ENCODE measurements at regions not wholly inside any gene's neighbourhood (a gene's known extent, or its start where the extent isn't known, plus 50 kb on each side); places are given as distances from the start of the nearest gene placed in this dataset.

DNA sequence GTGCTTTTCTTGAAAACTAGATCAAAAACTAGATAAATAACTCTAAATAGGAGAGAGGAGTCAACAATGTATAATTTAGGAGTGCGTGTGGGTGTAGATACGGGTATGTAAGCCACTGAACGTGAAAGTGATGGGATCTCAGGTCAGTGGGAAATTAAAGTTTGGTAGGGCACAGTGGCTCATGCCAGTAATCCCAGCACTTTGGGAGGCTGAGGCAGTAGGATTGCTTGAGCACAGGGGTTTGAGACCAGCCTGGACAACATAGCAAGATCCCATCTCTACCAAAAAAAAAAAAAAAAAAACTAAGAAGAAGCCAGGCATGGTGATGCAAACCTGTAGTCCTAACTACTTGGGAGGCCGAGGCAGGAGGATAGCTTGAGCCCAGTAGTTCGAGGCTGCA is 247.1 kb downstream of the ANAPC1 start:
- Histone ChIP-seq H3K27me3 (ENCODE audit: control insufficient read depth in 3 of 3, insufficient read depth in 3 of 3, low read depth in 1 of 3, low read length in 3 of 3) (peaks cover 0 to 2% (median 0%) of the 10 kb centered on the region in 3 experiments), H2BK120ac (ENCODE audit: low read depth, low read length) (no peak overlapping the region), H3K9ac (ENCODE audit: low read depth, low read length, poor library complexity) (no peak overlapping the region), H3K9me3 (replicated peaks in 1 of 2; ENCODE audit: control insufficient read depth in 2 of 2, insufficient read depth in 1 of 2, low read depth in 1 of 2, low read length in 2 of 2) (no peaks in the 10 kb centered on the region), H3K4ac (ENCODE audit: low read length) (no peak overlapping the region), H2BK12ac (ENCODE audit: low read length) (no peak overlapping the region), H4K91ac (ENCODE audit: low read depth, low read length, poor library complexity) (no peak overlapping the region), H3K79me1 (ENCODE audit: low read depth, low read length) (no peaks in the 10 kb centered on the region), H2BK15ac (ENCODE audit: low read length) (no peak overlapping the region), H3K14ac (ENCODE audit: low read length) (no peak overlapping the region), H3K4me2 (ENCODE audit: insufficient read depth, low read length, poor library complexity, severe bottlenecking) (no peak overlapping the region), H3K36me3 (replicated peaks in 1 of 2; ENCODE audit: control insufficient read depth in 2 of 2, insufficient read depth in 2 of 2, low read length in 2 of 2) (no peaks in the 10 kb centered on the region), H3K4me3 (ENCODE audit: low read length in 2 of 2) (no peak overlapping the region), H3K18ac (ENCODE audit: low read length) (no peak overlapping the region), H3K4me1 (ENCODE audit: control insufficient read depth in 2 of 2, insufficient read depth in 1 of 2, low read depth in 1 of 2, low read length in 2 of 2) (peaks cover 0 to 3% of the 10 kb centered on the region in 2 donors), H2BK5ac (ENCODE audit: low read length) (no peak overlapping the region), H2AK5ac (ENCODE audit: low read depth, low read length) (no peak overlapping the region), H2AFZ (ENCODE audit: low read length) (no peak overlapping the region), H3K27ac (replicated peaks; ENCODE audit: low read length) (no peak overlapping the region), H4K8ac (ENCODE audit: low read depth, low read length) (no peak overlapping the region), H3K23ac (ENCODE audit: low read depth, low read length, poor library complexity) (no peak overlapping the region)
- no peak for DNase-seq (ENCODE audit: low spot score)
- WGBS, 2 donors (ENCODE audit: extremely low coverage in 2 of 2, insufficient read length in 2 of 2, insufficient replicate concordance in 1 of 2), result no CpG with 5 or more reads among the region's 5 CpGs

DNA sequence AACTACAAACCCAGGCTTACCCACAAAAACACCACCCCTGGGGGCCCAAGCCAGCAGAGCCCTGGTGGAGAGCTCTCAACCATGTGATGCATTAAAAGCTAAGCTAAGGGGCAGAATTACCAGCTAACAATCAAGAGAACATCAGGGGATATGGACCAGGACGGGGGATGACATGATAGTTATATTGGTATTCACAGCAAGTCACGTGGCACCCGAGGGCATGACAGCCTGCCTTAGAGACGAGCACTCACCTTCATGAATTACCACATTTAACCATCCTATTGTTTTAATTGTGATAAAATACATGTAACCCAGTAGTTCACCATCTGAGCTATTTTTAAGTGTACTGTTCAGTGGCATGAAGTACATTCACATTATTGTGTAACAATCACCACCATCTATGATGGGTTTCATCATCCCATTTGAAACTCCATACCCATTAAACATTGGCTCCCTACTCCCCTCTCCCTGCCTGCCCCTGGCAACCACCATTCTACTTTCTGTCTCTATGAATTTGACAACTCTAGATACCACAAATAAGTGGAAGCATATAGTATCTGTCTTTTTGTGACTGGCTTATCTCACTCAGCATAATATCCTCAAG is 245.6 kb downstream of the ANAPC1 start:
- H3K4me1 ChIP-seq (ENCODE audit: control insufficient read depth in 2 of 2, insufficient read depth in 1 of 2, low read depth in 1 of 2, low read length in 2 of 2), result no peaks in the 10 kb centered on the region
- no peaks in the 10 kb centered on the region for H3K36me3 ChIP-seq (replicated peaks in 1 of 2; ENCODE audit: control insufficient read depth in 2 of 2, insufficient read depth in 2 of 2, low read length in 2 of 2)
- no peak overlapping the region for H3K18ac ChIP-seq (ENCODE audit: low read length)
- H2BK120ac ChIP-seq (ENCODE audit: low read depth, low read length), result no peak overlapping the region
- H2BK5ac ChIP-seq (ENCODE audit: low read length), result no peak overlapping the region
- H3K4me3 ChIP-seq (ENCODE audit: low read length in 2 of 2), result no peak overlapping the region
- no peaks in the 10 kb centered on the region for H3K9me3 ChIP-seq (replicated peaks in 1 of 2; ENCODE audit: control insufficient read depth in 2 of 2, insufficient read depth in 1 of 2, low read depth in 1 of 2, low read length in 2 of 2)
- no peak overlapping the region for H3K4ac ChIP-seq (ENCODE audit: low read length)
- H3K27ac ChIP-seq (replicated peaks; ENCODE audit: low read length), result no peak overlapping the region
- no peak overlapping the region for H2BK15ac ChIP-seq (ENCODE audit: low read length)
- H2BK12ac ChIP-seq (ENCODE audit: low read length), result no peak overlapping the region
- no peak overlapping the region for H3K4me2 ChIP-seq (ENCODE audit: insufficient read depth, low read length, poor library complexity, severe bottlenecking)
- H4K8ac ChIP-seq (ENCODE audit: low read depth, low read length), result no peak overlapping the region
- no peak overlapping the region for H4K91ac ChIP-seq (ENCODE audit: low read depth, low read length, poor library complexity)
- no peak overlapping the region for H2AFZ ChIP-seq (ENCODE audit: low read length)
- H3K27me3 ChIP-seq (ENCODE audit: control insufficient read depth in 3 of 3, insufficient read depth in 3 of 3, low read depth in 1 of 3, low read length in 3 of 3), result peaks cover 0 to 2% (median 0%) of the 10 kb centered on the region in 3 experiments
- DNase-seq (ENCODE audit: low spot score), result no peak
- no peak overlapping the region for H2AK5ac ChIP-seq (ENCODE audit: low read depth, low read length)
- no peak overlapping the region for H3K23ac ChIP-seq (ENCODE audit: low read depth, low read length, poor library complexity)
- no peak overlapping the region for H3K9ac ChIP-seq (ENCODE audit: low read depth, low read length, poor library complexity)
- no peak overlapping the region for H3K14ac ChIP-seq (ENCODE audit: low read length)
- no CpG with 5 or more reads among the region's 4 CpGs for WGBS, 2 donors (ENCODE audit: extremely low coverage in 2 of 2, insufficient read length in 2 of 2, insufficient replicate concordance in 1 of 2)
- H3K79me1 ChIP-seq (ENCODE audit: low read depth, low read length), result no peaks in the 10 kb centered on the region

- no peak overlapping the region for H3K27ac ChIP-seq (replicated peaks; ENCODE audit: low read length)
- WGBS, 2 donors (ENCODE audit: extremely low coverage in 2 of 2, insufficient read length in 2 of 2, insufficient replicate concordance in 1 of 2), result no CpG with 5 or more reads among the region's 2 CpGs
These were observed 243.5 kb downstream of the ANAPC1 start for GRCh38 chr2:111640480-111640879.

GRCh38 chr2:111642586-111643327 is 241.2 kb downstream of the ANAPC1 start:
- Histone ChIP-seq H3K79me1 (ENCODE audit: low read depth, low read length) (no peaks in the 10 kb centered on the region), H2BK120ac (ENCODE audit: low read depth, low read length) (no peak overlapping the region), H2BK15ac (ENCODE audit: low read length) (no peak overlapping the region), H3K14ac (ENCODE audit: low read length) (no peak overlapping the region), H3K9me3 (replicated peaks in 1 of 2; ENCODE audit: control insufficient read depth in 2 of 2, insufficient read depth in 1 of 2, low read depth in 1 of 2, low read length in 2 of 2) (peaks cover 0 to 6% of the 10 kb centered on the region in 2 donors), H4K8ac (ENCODE audit: low read depth, low read length) (no peak overlapping the region), H3K4me3 (ENCODE audit: low read length in 2 of 2) (no peak overlapping the region), H3K4ac (ENCODE audit: low read length) (no peak overlapping the region), H3K36me3 (replicated peaks in 1 of 2; ENCODE audit: control insufficient read depth in 2 of 2, insufficient read depth in 2 of 2, low read length in 2 of 2) (no peaks in the 10 kb centered on the region), H3K27me3 (ENCODE audit: control insufficient read depth in 3 of 3, insufficient read depth in 3 of 3, low read depth in 1 of 3, low read length in 3 of 3) (no peaks in the 10 kb centered on the region), H3K9ac (ENCODE audit: low read depth, low read length, poor library complexity) (no peak overlapping the region), H2BK5ac (ENCODE audit: low read length) (no peak overlapping the region), H3K18ac (ENCODE audit: low read length) (no peak overlapping the region), H4K91ac (ENCODE audit: low read depth, low read length, poor library complexity) (no peak overlapping the region), H3K27ac (replicated peaks; ENCODE audit: low read length) (no peak overlapping the region), H3K4me1 (ENCODE audit: control insufficient read depth in 2 of 2, insufficient read depth in 1 of 2, low read depth in 1 of 2, low read length in 2 of 2) (no peaks in the 10 kb centered on the region), H2AFZ (ENCODE audit: low read length) (no peak overlapping the region), H3K23ac (ENCODE audit: low read depth, low read length, poor library complexity) (no peak overlapping the region), H2BK12ac (ENCODE audit: low read length) (no peak overlapping the region), H2AK5ac (ENCODE audit: low read depth, low read length) (no peak overlapping the region), H3K4me2 (ENCODE audit: insufficient read depth, low read length, poor library complexity, severe bottlenecking) (no peak overlapping the region)
- no CpG with 5 or more reads among the region's 2 CpGs for WGBS, 2 donors (ENCODE audit: extremely low coverage in 2 of 2, insufficient read length in 2 of 2, insufficient replicate concordance in 1 of 2)
- DNase-seq (ENCODE audit: low spot score), result no peak

More at GRCh38 chr2:111640480-111640879, 243.5 kb downstream of the ANAPC1 start:
- Histone ChIP-seq H3K4me3 (ENCODE audit: low read length in 2 of 2) (no peak overlapping the region), H2BK5ac (ENCODE audit: low read length) (no peak overlapping the region), H3K36me3 (replicated peaks in 1 of 2; ENCODE audit: control insufficient read depth in 2 of 2, insufficient read depth in 2 of 2, low read length in 2 of 2) (no peaks in the 10 kb centered on the region), H4K91ac (ENCODE audit: low read depth, low read length, poor library complexity) (no peak overlapping the region), H2BK12ac (ENCODE audit: low read length) (no peak overlapping the region), H3K18ac (ENCODE audit: low read length) (no peak overlapping the region), H3K14ac (ENCODE audit: low read length) (no peak overlapping the region), H3K23ac (ENCODE audit: low read depth, low read length, poor library complexity) (no peak overlapping the region), H3K27me3 (ENCODE audit: control insufficient read depth in 3 of 3, insufficient read depth in 3 of 3, low read depth in 1 of 3, low read length in 3 of 3) (no peaks in the 10 kb centered on the region), H2BK15ac (ENCODE audit: low read length) (no peak overlapping the region), H3K4ac (ENCODE audit: low read length) (no peak overlapping the region), H2BK120ac (ENCODE audit: low read depth, low read length) (no peak overlapping the region), H3K9me3 (replicated peaks in 1 of 2; ENCODE audit: control insufficient read depth in 2 of 2, insufficient read depth in 1 of 2, low read depth in 1 of 2, low read length in 2 of 2) (no peaks in the 10 kb centered on the region), H4K8ac (ENCODE audit: low read depth, low read length) (no peak overlapping the region), H3K9ac (ENCODE audit: low read depth, low read length, poor library complexity) (no peak overlapping the region), H3K79me1 (ENCODE audit: low read depth, low read length) (no peaks in the 10 kb centered on the region), H2AFZ (ENCODE audit: low read length) (no peak overlapping the region), H3K4me2 (ENCODE audit: insufficient read depth, low read length, poor library complexity, severe bottlenecking) (no peak overlapping the region), H3K4me1 (ENCODE audit: control insufficient read depth in 2 of 2, insufficient read depth in 1 of 2, low read depth in 1 of 2, low read length in 2 of 2) (no peaks in the 10 kb centered on the region), H2AK5ac (ENCODE audit: low read depth, low read length) (no peak overlapping the region)
- DNase-seq (ENCODE audit: low spot score), result no peak

Data from neuronal stem cell (in vitro differentiated cells).